Activated T-helper 1 cell treated with anti-CD3 and anti-CD28 coated beads, Interleukin-12 subunit alpha, Interleukin-12 subunit beta, Interleukin-2, Interleukin-4 antibody, amounts not matched to agents 30 ng/mL and 10 ng/mL and 1 ng/mL, durations not matched to agents 14 hours and 24 hours and 36 hours (primary cell): ENCODE measurements at regions not wholly inside any gene's neighbourhood (a gene's known extent, or its start where the extent isn't known, plus 50 kb on each side); places are given as distances from the start of the nearest gene placed in this dataset.

Source experiments
- DNase-seq: peaks from one replicate; pipeline ENCODE4 v3.0.0; 2021; ENCODE audit warnings: low spot score
- H3K27ac Mint-ChIP-seq: one replicate; pipeline ENCODE4 v1.8.0; 2021; ENCODE audit warnings: mild to moderate bottlenecking, mixed read lengths
- H3K27me3 Mint-ChIP-seq: one replicate; pipeline ENCODE4 v1.8.0; 2022; ENCODE audit warnings: mild to moderate bottlenecking, moderate library complexity, mixed read lengths; ENCODE audit not compliant: insufficient read depth
- H3K36me3 Mint-ChIP-seq: one replicate; pipeline ENCODE4 v1.8.0; 2021; ENCODE audit warnings: low read depth, mixed read lengths
- H3K4me1 Mint-ChIP-seq: one replicate; pipeline ENCODE4 v1.8.0; 2021; ENCODE audit warnings: low read depth, mixed read lengths
- H3K4me3 Mint-ChIP-seq: one replicate; pipeline ENCODE4 v1.8.0; 2021; ENCODE audit warnings: mild to moderate bottlenecking, moderate library complexity, mixed read lengths
- H3K9me3 Mint-ChIP-seq: one replicate; pipeline ENCODE4 v1.8.0; 2021; ENCODE audit warnings: mixed read lengths
- intact Hi-C: fragments of 100-400 bp; cut with micrococcal nuclease; formaldehyde crosslinking; loops from one replicate; pipeline ENCODE4 v1.15.1; 2024

GRCh38 chr22:49201046-49201970, 626.4 kb downstream of the BRD1 start:
- H3K27ac Mint-ChIP-seq: no peak overlapping the region
- no peaks in the 10 kb centered on the region for H3K4me1 Mint-ChIP-seq
- H3K27me3 Mint-ChIP-seq: peaks cover 6% of the 10 kb centered on the region
- no peak for DNase-seq
- H3K36me3 Mint-ChIP-seq: no peaks in the 10 kb centered on the region
- H3K4me3 Mint-ChIP-seq: no peak overlapping the region
- H3K9me3 Mint-ChIP-seq: no peaks in the 10 kb centered on the region
- intact Hi-C loops: no loop called here

GRCh38 chr22:49199224-49199623, 628.4 kb downstream of the BRD1 start:
- Mint-ChIP-seq H3K36me3 (no peaks in the 10 kb centered on the region), H3K9me3 (no peaks in the 10 kb centered on the region), H3K4me3 (no peak overlapping the region), H3K27me3 (peaks cover 6% of the 10 kb centered on the region), H3K27ac (no peak overlapping the region), H3K4me1 (no peaks in the 10 kb centered on the region)
- intact Hi-C loops: no loop called here
- no peak for DNase-seq

- H3K27ac Mint-ChIP-seq: no peak overlapping the region
- no peak overlapping the region for H3K4me3 Mint-ChIP-seq
- H3K36me3 Mint-ChIP-seq: no peaks in the 10 kb centered on the region
- no peaks in the 10 kb centered on the region for H3K4me1 Mint-ChIP-seq
- no peaks in the 10 kb centered on the region for H3K9me3 Mint-ChIP-seq
- intact Hi-C loops: no loop called here
- DNase-seq: no peak
- peaks cover 6% of the 10 kb centered on the region for H3K27me3 Mint-ChIP-seq
Measured at GRCh38 chr22:49198705-49199084, 629.0 kb downstream of the BRD1 start.

- Mint-ChIP-seq H3K9me3 (no peaks in the 10 kb centered on the region), H3K27me3 (peaks cover 6% of the 10 kb centered on the region), H3K36me3 (no peaks in the 10 kb centered on the region), H3K4me1 (no peaks in the 10 kb centered on the region), H3K4me3 (no peak overlapping the region), H3K27ac (no peak overlapping the region)
- no peak for DNase-seq
- intact Hi-C loops: no loop called here
Measured at GRCh38 chr22:49197986-49198704, 629.5 kb downstream of the BRD1 start.

GRCh38 chr22:49197505-49197904, 630.2 kb downstream of the BRD1 start:
- Mint-ChIP-seq H3K27me3 (peaks cover 6% of the 10 kb centered on the region), H3K27ac (no peak overlapping the region), H3K4me1 (no peaks in the 10 kb centered on the region), H3K9me3 (no peaks in the 10 kb centered on the region), H3K4me3 (no peak overlapping the region), H3K36me3 (no peaks in the 10 kb centered on the region)
- intact Hi-C loops: no loop called here
- no peak for DNase-seq

GRCh38 chr22:49196046-49196511, 631.6 kb downstream of the BRD1 start:
- H3K4me3 Mint-ChIP-seq: no peak overlapping the region
- peaks cover 6% of the 10 kb centered on the region for H3K27me3 Mint-ChIP-seq

GRCh38 chr22:49195636-49196035, 632.0 kb downstream of the BRD1 start:
- H3K27me3 Mint-ChIP-seq: peaks cover 6% of the 10 kb centered on the region
- H3K4me3 Mint-ChIP-seq: no peak overlapping the region
- H3K9me3 Mint-ChIP-seq: no peaks in the 10 kb centered on the region
- intact Hi-C loops: no loop called here
- no peak overlapping the region for H3K27ac Mint-ChIP-seq
- no peaks in the 10 kb centered on the region for H3K4me1 Mint-ChIP-seq
- no peaks in the 10 kb centered on the region for H3K36me3 Mint-ChIP-seq
- no peak for DNase-seq

More at GRCh38 chr22:49196046-49196511, 631.6 kb downstream of the BRD1 start:
- Mint-ChIP-seq H3K4me1 (no peaks in the 10 kb centered on the region), H3K9me3 (no peaks in the 10 kb centered on the region), H3K27ac (no peak overlapping the region), H3K36me3 (no peaks in the 10 kb centered on the region)
- DNase-seq: no peak
- intact Hi-C loops: no loop called here

GRCh38 chr22:49193901-49194465, 633.7 kb downstream of the BRD1 start:
- Mint-ChIP-seq H3K9me3 (no peaks in the 10 kb centered on the region), H3K4me3 (no peak overlapping the region), H3K27ac (no peak overlapping the region), H3K27me3 (peaks cover 6% of the 10 kb centered on the region), H3K36me3 (no peaks in the 10 kb centered on the region), H3K4me1 (no peaks in the 10 kb centered on the region)
- no peak for DNase-seq
- intact Hi-C loops: no loop called here

GRCh38 chr22:49193348-49193747, 634.3 kb downstream of the BRD1 start:
- Mint-ChIP-seq H3K9me3 (no peaks in the 10 kb centered on the region), H3K27me3 (peaks cover 6% of the 10 kb centered on the region), H3K4me1 (no peaks in the 10 kb centered on the region), H3K4me3 (no peak overlapping the region), H3K27ac (no peak overlapping the region), H3K36me3 (no peaks in the 10 kb centered on the region)
- DNase-seq: no peak
- intact Hi-C loops: no loop called here

GRCh38 chr22:49192857-49193250, 634.8 kb downstream of the BRD1 start:
- no peaks in the 10 kb centered on the region for H3K9me3 Mint-ChIP-seq
- H3K27ac Mint-ChIP-seq: no peak overlapping the region
- H3K4me3 Mint-ChIP-seq: no peak overlapping the region
- no peaks in the 10 kb centered on the region for H3K4me1 Mint-ChIP-seq
- peaks cover 6% of the 10 kb centered on the region for H3K27me3 Mint-ChIP-seq
- intact Hi-C loops: no loop called here
- no peak for DNase-seq
- H3K36me3 Mint-ChIP-seq: no peaks in the 10 kb centered on the region

GRCh38 chr22:49192180-49192856, 635.4 kb downstream of the BRD1 start:
- Mint-ChIP-seq H3K27ac (no peak overlapping the region), H3K4me1 (no peaks in the 10 kb centered on the region), H3K36me3 (no peaks in the 10 kb centered on the region), H3K9me3 (no peaks in the 10 kb centered on the region), H3K4me3 (no peak overlapping the region), H3K27me3 (peaks cover 6% of the 10 kb centered on the region)
- DNase-seq: no peak
- intact Hi-C loops: no loop called here

- Mint-ChIP-seq H3K36me3 (no peaks in the 10 kb centered on the region), H3K27me3 (peaks cover 1% of the 10 kb centered on the region), H3K4me1 (no peaks in the 10 kb centered on the region), H3K4me3 (no peak overlapping the region), H3K27ac (no peak overlapping the region), H3K9me3 (no peaks in the 10 kb centered on the region)
- DNase-seq: no peak
- intact Hi-C loops: no loop called here
Measured at GRCh38 chr22:49191506-49191980, 636.1 kb downstream of the BRD1 start.
